ENCODE measurements at regions not wholly inside any gene's neighbourhood (a gene's known extent, or its start where the extent isn't known, plus 50 kb on each side); places are given as distances from the start of the nearest gene placed in this dataset.

DNA sequence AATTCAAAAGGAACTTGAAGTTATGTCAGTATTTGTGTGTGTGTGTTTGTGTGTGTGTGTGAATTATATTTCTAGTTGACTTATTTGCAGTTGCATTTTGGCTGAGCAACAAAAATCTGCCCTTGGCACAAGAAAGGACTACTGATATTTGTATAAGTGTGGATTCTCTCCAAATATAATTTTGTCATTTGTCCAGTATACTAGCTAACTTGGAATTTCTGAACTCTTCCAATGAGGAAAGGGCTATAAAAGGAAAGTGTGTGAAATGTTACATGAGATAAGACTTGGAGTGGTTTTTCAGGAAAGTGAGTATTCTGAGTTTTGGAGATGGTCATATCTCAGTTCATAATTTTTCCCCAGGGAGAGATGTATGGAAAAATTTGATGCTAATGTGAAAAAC is 1384.1 kb upstream of the B3GALT2 start:
- TF ChIP-seq, protein P1, sequence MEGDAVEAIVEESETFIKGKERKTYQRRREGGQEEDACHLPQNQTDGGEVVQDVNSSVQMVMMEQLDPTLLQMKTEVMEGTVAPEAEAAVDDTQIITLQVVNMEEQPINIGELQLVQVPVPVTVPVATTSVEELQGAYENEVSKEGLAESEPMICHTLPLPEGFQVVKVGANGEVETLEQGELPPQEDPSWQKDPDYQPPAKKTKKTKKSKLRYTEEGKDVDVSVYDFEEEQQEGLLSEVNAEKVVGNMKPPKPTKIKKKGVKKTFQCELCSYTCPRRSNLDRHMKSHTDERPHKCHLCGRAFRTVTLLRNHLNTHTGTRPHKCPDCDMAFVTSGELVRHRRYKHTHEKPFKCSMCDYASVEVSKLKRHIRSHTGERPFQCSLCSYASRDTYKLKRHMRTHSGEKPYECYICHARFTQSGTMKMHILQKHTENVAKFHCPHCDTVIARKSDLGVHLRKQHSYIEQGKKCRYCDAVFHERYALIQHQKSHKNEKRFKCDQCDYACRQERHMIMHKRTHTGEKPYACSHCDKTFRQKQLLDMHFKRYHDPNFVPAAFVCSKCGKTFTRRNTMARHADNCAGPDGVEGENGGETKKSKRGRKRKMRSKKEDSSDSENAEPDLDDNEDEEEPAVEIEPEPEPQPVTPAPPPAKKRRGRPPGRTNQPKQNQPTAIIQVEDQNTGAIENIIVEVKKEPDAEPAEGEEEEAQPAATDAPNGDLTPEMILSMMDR (IDR thresholded peaks at IDR 0.05; ENCODE audit: borderline replicate concordance, insufficient read depth, low read depth, low read length) = no peak
- no peak overlapping the region for H3K4me3 ChIP-seq (ENCODE audit: low read depth, low read length)

DNA sequence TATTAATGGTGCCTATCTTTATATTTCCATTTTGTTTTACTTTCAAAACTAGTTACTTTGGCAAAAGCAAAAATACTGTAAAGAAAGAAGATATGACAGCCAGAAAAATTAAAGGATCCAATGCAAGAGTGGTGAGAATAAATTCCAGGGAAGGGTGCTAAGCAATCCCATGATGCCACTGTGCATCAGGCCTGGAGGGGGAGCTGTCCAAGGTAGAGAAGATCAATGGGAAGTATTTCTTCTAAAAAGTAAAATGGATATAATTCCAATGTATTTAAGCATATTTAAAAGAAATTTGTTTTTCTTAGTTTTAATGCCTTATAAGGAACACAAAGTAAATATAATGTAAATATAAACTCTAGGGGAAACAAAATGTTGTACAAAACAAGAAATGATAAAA is 1382.2 kb upstream of the B3GALT2 start:
- TF ChIP-seq, protein P1 (IDR thresholded peaks at IDR 0.05; ENCODE audit: borderline replicate concordance, insufficient read depth, low read depth, low read length) = no peak
- H3K4me3 ChIP-seq (ENCODE audit: low read depth, low read length) = no peak overlapping the region

DNA sequence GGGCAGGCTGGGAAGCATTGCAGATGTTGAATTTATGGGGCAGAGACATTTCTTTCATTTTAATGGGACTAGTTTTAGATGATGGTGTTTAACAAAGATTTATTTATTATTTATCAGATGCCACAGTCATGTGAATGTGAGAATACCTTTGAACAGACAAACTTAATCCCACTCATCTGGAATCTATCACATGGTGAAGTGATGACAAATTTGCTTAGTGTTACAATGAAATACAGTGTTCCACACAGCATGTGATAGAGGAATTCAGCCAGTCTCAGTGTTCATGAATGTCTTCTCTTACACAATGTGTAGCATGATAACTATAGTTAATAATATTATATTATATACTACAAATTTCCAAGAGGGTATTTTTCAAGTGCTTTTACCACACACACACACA is 1361.7 kb upstream of the B3GALT2 start:
- H3K4me3 ChIP-seq (ENCODE audit: low read depth, low read length) = no peak overlapping the region
- TF ChIP-seq, protein P1 (IDR thresholded peaks at IDR 0.05; ENCODE audit: borderline replicate concordance, insufficient read depth, low read depth, low read length) = no peak

DNA sequence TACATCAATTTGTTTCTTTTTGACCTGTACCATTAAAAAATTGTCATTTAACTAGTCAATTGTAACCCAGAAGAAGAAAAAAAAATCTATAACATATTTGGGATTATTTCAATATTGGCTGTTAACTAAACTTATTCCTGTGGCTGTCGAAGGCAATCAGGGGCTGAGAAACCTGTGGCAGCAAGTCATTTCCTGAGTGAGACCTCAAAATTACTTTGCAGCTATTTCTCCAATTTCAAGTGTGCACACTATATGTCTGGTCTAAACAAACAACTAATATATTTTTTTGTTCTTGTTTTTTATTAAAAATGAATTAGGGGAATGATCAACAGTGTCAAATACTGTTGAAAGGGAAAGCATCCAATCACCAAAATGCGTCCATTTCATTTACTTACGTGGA is 1357.6 kb upstream of the B3GALT2 start:
- TF ChIP-seq, protein P1 (IDR thresholded peaks at IDR 0.05; ENCODE audit: borderline replicate concordance, insufficient read depth, low read depth, low read length) = no peak
- no peak overlapping the region for H3K4me3 ChIP-seq (ENCODE audit: low read depth, low read length)

DNA sequence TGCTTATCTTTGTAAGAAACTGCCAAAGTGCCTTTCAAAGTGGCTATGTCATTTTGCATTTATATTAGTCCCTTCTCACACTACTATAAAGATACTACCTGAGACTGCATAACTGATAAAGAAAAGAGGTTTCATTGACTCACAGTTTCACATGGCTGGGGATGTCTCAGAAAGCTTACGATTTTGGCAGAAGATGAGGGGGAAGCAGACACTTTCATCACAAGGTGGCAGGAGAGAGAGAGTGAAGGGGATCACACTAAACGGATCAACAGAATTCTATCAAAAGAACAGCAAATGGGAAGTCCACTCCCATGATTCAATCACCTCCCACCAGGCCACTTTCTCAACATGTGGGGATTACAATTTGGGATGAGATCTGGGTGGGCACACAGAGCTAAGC is 1352.0 kb upstream of the B3GALT2 start:
- H3K4me3 ChIP-seq (ENCODE audit: low read depth, low read length) = no peak overlapping the region
- TF ChIP-seq, protein P1 (IDR thresholded peaks at IDR 0.05; ENCODE audit: borderline replicate concordance, insufficient read depth, low read depth, low read length) = no peak

DNA sequence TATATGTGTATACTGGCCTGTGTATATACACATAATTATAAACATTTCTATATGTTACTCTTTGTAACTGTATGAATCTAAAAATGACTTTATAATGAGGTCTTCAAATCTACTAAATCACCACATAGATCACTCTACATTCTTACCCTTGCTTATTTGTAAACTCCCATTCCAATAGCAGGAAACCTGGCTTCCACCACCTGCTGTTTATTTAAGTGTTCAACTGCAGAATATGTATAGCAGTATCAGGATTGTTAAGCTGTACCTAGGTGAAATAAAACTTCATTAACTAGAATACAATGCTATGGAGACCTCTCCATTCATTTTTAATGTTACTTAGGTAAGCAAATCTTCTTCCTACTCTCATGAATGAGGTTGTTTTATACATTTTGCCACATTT is 1351.1 kb upstream of the B3GALT2 start:
- H3K4me3 ChIP-seq (ENCODE audit: low read depth, low read length) = no peak overlapping the region
- TF ChIP-seq, protein P1 (IDR thresholded peaks at IDR 0.05; ENCODE audit: borderline replicate concordance, insufficient read depth, low read depth, low read length) = no peak

DNA sequence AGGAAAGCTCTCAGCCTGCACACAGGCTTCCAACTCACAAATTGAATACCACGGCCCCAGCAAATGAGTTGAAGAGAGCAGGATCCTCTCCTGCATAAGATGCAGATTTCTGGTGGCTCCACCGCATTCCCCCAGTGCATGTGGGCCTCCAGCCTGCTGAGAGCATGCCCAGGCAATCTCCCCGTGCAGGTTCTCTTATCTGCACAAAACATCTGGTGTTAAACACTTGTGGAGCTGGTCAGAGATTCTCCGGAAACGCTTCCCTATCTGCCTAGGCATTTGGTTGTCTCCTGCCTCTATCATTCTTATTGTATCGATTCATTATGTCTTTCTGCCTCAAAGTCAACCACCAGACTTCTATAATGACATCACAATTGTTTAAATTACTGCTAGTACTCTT is 1349.0 kb upstream of the B3GALT2 start:
- H3K4me3 ChIP-seq (ENCODE audit: low read depth, low read length) = no peak overlapping the region
- TF ChIP-seq, protein P1 (IDR thresholded peaks at IDR 0.05; ENCODE audit: borderline replicate concordance, insufficient read depth, low read depth, low read length) = no peak

Measured in GM12875 (cell line).